HEK293T (cell line): ENCODE measurements at regions not wholly inside any gene's neighbourhood (a gene's known extent, or its start where the extent isn't known, plus 50 kb on each side); places are given as distances from the start of the nearest gene placed in this dataset.

Source experiments
- FOXM1 ChIP-seq: fragments of 450-650 bp; IDR thresholded peaks from 2 replicates; pipeline ENCODE4 v1.6.1; 2017; ENCODE audit warnings: mild to moderate bottlenecking, borderline replicate concordance
- NFRKB ChIP-seq: fragments of 450-650 bp; IDR thresholded peaks from 2 replicates; pipeline ENCODE4 v1.6.1; 2016; ENCODE audit warnings: mild to moderate bottlenecking, moderate library complexity
- SP1 ChIP-seq: fragments of 450-650 bp; IDR thresholded peaks from 2 replicates; pipeline ENCODE4 v1.6.1; 2017

- no peak for TF ChIP-seq SP1
- no peak for TF ChIP-seq NFRKB
- no peak for TF ChIP-seq FOXM1
These were observed 85.3 kb upstream of the GALNT2 start for GRCh38 chr1:229981736-229982135.
